Epithelial cell of proximal tubule (primary cell): ENCODE measurements at regions not wholly inside any gene's neighbourhood (a gene's known extent, or its start where the extent isn't known, plus 50 kb on each side); places are given as distances from the start of the nearest gene placed in this dataset.

Experiments used
- DNase-seq: peaks from one replicate; pipeline ENCODE4 v3.0.0-alpha.2; 2011; ENCODE audit warnings: low read depth
- H3K4me3 ChIP-seq: 2 replicates; pipeline ENCODE4 v1.5.1; 2011; ENCODE audit warnings: low read depth, mild to moderate bottlenecking, low read length
- CTCF ChIP-seq: conservative IDR thresholded peaks from 2 replicates; pipeline ENCODE4 v1.5.1; 2012; ENCODE audit warnings: low read depth, mild to moderate bottlenecking, low read length

- DNase-seq = no peak
- H3K4me3 ChIP-seq = no peak overlapping the region
- TF ChIP-seq CTCF = no peak
These were observed 1785.4 kb downstream of the LRRC4C start for GRCh38 chr11:39674024-39674423.

GRCh38 chr11:39668640-39669039 is 1790.8 kb downstream of the LRRC4C start:
- H3K4me3 ChIP-seq = no peak overlapping the region
- DNase-seq = no peak
- TF ChIP-seq CTCF = no peak

DNA sequence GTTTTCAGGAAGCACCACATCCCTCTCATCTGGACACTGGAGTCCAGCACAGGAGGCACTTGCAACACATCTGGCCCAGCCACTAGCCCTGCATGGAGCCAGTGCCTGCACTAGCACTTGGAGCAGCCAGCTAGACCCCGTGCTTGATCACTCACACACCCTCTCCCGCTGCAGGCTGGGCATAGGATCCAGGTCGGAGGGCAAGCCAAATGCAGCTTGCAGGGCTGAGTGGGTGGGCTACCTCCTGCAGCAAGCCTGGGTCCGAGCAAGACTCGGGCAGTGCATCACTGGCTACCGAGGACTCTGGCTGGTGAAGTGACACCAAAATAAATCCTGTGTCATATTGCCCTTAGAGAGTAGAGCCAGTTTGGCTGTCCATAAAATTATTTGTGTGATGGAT is 1795.4 kb downstream of the LRRC4C start:
- no peak for DNase-seq
- no peak for TF ChIP-seq CTCF
- no peak overlapping the region for H3K4me3 ChIP-seq

- TF ChIP-seq CTCF = no peak
- no peak for DNase-seq
- no peak overlapping the region for H3K4me3 ChIP-seq
These were observed 1797.6 kb downstream of the LRRC4C start for GRCh38 chr11:39661890-39662289.

DNA sequence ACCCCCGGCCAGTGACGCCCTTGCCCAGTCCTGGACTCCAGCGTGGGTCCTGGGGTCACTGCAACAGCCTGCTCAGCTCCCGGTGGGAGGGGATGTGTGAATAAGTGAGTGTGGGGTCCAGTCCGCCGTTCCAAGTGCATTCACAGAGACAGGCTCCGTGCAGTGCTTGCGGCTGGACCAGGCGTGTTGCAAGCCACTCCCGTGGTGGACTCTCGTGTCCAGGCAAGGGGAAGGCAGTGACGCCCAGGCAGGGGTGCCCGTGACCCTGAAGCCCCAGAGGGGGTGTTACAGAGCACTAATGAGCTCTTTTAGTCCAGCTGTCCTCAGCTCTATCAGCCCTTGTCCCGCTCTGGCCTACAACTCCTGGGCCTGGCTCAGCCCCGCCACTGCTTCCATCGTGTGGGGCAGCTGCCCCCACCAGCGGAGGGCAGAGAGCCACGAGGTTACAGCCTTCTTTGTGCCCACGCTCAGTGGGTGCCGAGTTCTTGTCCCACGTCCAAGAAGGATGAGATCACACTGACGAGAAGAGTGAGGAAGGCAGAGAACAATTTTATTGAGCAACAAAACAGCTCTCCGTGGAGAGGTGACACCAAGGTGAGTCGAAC is 1807.5 kb downstream of the LRRC4C start:
- no peak for TF ChIP-seq CTCF
- no peak overlapping the region for H3K4me3 ChIP-seq
- DNase-seq = no peak

GRCh38 chr11:39641751-39642150 is 1817.7 kb downstream of the LRRC4C start:
- no peak for DNase-seq
- TF ChIP-seq CTCF = no peak
- H3K4me3 ChIP-seq = no peak overlapping the region

GRCh38 chr11:39630365-39630764 is 1829.1 kb downstream of the LRRC4C start:
- no peak for DNase-seq
- no peak for TF ChIP-seq CTCF
- H3K4me3 ChIP-seq = no peak overlapping the region
